GM18873 (cell line): ENCODE measurements at regions not wholly inside any gene's neighbourhood (a gene's known extent, or its start where the extent isn't known, plus 50 kb on each side); places are given as distances from the start of the nearest gene placed in this dataset.

Experiments used
- ATAC-seq: cut with Tn5 transposase; IDR thresholded peaks from one replicate; pipeline ENCODE4 v1.9.1; 2021; ENCODE audit warnings: mild to moderate bottlenecking, moderate library complexity, moderate number of reproducible peaks; ENCODE audit not compliant: unreplicated experiment, low FRiP score

DNA sequence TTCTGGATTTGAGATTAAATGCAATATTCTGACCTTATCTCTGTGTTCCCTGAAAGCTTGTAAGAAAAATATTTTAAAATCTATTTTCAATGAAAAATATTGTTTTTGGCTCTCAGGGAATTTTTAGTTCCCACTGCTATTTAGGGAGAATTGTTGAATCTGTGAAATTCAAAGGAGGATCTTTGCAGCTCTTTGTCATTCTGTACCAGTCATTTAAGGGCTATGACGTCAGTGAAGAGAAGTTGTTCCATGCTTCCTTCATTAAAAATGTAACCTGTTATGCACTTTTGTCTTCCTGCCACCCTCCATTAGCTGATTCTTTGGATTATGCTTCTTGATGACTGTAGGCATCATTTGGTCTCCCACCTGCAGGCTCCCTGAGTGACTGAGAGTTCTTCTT, 427.8 kb upstream of the C2CD4B start:
- no peak for ATAC-seq

DNA sequence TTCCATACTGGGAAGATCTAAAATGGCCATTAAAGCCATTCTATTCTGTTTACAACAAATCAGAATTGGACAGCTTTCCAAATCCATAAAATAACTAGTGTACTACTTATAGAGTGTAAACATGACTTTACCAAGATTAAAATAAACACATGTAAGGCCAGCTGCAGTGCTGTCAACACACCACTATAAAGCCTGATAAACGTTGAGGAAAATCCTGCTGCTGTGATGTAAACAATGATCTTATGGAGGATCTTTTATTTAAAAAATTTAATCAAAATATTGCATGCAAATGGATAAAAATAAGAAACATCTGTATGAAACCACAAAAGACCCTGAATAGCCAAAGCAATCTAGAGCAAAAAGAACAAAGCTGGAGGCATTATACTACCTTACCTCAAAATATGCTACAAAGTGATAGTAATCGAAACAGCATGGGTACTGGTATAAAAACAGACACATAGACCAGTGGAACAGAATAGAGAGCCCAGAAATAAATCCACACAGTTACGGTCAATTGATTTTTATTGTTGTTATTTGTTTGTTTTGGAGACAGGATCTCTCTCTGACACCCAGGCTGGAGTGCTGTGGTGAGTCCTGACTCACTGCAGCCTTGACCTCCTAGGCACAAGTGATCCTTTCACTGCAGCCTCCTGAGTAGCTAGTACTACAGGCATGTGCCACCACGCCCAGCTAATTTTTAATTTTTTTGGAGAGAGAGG, 428.8 kb upstream of the C2CD4B start:
- ATAC-seq: no peak

GRCh38 chr15:62598217-62598616, 433.1 kb upstream of the C2CD4B start:
- ATAC-seq: no peak

DNA sequence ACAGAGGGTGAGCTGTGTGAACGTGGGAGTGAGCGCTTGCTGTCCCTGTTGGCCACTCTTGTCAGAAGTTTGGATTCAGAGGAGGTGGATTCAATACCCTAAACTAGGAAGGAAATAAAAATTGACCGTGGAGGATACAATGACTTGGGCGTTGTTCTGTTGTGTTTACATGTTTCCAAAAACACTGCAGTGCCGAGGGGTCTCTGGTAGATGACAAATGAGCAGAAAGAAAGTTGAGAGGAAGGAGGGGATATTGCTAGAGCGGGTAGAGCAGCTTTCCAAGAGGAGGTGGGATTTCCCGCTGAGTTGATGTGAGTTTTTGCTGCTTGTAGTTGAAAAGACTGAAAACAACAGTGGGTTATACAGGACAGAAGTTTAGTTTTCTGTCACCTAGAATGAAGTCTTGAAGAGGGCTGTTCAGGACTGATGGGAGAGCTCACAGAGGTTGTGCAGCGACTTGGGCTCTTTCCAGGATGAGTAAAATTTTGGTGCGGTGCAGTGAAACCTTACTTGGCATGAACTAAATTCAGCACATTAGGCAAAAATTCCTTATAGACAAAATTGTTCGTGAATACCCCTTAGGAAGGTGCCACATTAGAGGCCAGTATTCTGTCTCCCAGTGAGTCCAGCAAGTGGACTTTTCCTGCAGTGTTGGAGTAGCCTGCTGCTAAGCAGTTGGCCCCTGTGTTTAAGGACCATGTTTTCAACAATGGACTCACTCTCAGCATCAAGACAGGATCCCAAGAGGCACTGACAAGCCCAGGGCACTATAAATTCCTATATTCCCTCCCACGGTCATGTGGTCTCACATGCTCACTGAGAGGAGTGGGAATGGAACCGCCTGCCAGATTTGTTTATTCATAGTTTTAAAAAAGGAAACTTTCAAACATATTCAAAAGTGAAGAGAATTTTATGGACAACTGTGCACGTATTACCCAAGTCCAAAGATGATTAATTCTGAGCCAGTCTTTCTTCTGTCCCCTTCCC, 435.0 kb upstream of the C2CD4B start:
- no peak for ATAC-seq

DNA sequence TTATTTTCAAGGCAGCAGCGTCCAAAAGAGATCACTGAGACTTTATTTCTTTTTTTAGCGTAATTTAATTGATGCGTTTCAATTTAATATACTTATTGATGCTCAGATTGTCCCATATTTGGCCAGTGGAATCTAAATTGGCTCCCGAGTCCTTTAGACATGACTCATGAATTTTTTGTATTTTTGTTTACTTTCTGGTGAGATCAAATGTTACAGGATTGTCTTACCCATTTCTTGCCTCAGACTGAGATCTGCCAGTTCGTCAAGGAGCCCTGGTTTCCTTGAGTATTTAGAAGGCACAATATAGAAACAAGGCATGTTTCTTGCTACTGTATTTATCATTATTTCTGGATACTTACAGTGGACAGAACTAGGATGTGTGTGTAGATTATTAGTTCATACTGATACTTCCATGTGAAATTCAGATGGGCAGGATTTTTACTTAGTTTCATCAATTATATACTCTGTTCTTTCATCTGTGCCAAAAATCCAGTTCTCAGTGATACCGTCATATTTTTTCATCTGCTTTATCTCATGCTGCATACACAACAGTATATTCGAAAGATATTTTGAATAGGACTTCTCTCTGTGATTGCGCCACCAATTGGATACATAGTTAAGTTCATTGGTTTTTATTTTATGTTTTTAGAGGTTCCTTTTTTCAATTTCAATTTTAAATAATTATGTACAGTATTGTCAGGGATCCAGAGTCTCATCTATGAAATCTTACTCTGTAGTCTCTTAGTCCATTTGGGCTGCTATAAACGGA, 436.9 kb upstream of the C2CD4B start:
- no peak for ATAC-seq

DNA sequence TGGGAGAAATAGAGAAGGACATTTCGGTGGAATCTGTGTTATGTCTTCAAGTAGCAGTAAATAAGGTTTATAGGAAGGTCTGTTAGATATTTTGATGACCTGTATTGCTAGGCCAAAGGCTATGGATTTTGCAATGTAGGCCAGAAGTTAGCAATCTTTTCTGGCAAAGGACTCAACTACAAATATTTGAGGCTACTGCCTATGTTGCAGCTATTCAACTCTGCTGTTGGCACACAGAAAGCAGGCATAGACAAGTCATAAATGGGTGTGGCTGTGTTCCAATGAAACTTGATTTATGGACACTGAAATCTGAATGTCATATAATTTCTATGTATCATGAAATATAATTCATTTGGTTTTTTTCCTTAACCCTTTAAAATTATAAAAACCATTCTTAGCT, 438.7 kb upstream of the C2CD4B start:
- no peak for ATAC-seq

DNA sequence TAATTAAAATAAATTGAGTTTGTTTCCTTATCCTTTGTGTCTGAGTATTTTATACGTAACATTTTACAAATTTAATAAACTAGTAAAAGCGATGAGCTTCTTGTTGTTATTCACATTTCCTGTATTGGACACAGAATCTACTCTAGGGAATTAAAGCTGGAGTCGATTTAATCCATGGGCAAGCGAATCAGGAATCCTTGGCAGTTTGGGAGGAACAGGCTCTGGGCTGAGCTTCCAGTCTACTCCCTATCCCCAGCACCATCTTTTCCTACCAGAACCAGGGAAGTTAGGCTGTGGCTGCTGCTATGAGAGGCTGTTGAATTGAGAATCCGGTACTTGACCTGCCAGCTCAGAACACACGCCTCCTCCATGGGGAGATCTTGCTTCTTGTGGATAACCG, 437.3 kb upstream of the TPM1 start:
- no peak for ATAC-seq

GRCh38 chr15:62606376-62607113, 436.0 kb upstream of the TPM1 start:
- ATAC-seq: no peak

GRCh38 chr15:62607114-62607462, 435.5 kb upstream of the TPM1 start:
- no peak for ATAC-seq

GRCh38 chr15:62607643-62608042, 434.9 kb upstream of the TPM1 start:
- ATAC-seq: no peak

DNA sequence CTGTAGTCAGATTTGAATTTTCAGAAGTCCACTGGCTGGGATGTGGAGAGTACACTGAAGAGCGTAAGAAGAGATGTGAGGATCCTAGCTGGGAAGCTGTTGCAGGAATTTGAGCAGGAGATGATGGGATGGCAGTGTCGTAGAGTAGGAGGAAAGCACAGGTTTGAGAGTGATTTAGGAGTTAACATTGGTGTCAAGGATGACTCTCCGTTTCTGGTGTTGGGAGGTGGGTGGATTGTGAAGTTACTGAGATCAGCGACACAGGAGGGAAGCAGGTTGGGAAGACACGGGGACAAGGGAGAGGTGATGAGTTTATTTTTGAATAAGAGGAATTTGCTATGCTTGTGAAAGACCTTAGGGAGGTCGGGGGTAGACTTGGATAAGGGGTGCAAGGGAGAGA, 434.2 kb upstream of the TPM1 start:
- ATAC-seq: no peak

DNA sequence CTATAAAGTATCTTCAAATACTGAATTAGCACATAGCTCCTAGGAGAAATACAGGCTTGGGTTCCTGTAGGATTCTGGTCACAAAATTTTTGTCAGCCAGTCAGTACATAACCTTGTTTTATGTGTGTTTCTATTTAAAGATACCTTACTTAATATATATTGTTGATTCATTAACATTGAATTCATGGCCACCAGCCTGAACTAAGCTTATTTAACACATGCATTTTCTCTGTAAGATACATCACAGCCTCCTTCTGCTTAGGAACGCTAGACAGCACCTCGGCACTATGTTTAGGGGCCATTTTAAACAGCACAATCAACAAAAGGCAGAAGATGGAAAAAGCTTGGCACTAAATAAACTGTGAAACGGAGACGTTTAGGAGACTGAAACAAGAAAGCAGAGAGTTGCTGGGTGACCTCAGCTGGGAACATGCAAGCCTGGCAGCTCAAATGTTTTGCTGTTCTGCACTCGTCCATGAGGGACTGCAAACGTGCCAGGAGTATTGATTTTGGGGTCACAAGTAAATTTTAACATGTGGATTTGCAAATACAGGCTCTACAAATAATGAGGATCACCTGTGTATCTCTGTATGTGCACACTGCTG, 432.2 kb upstream of the TPM1 start:
- ATAC-seq: no peak

- no peak for ATAC-seq
These were observed 431.5 kb upstream of the TPM1 start for GRCh38 chr15:62611002-62611401.

DNA sequence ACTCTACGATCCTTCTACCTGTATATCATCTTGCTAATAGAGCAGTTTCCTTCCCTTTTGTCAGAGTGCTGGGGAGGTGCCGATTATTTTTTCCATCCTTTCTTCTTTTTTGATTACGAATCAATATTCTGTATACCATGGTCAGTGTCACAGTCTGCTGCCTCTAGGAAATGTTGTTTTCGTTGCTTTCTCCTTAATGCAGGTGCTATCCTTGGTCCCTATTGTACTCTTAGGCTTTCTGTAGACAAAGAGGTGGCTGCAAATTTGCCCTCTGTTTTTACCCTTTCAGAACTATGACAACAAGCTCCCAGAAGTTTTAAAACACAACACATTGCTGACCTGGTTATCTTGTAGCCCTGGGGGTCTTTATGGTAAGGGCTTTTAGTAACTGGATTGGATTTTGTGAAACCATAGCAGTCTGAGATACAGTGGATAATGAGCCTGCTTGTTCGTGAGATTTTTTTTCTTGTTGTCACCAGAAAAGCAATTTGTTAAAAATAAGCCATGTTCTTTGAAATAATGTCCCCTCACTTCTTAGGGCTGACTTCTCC, 430.3 kb upstream of the TPM1 start:
- ATAC-seq: no peak

- ATAC-seq: no peak
These were observed 429.8 kb upstream of the TPM1 start for GRCh38 chr15:62612771-62613170.

DNA sequence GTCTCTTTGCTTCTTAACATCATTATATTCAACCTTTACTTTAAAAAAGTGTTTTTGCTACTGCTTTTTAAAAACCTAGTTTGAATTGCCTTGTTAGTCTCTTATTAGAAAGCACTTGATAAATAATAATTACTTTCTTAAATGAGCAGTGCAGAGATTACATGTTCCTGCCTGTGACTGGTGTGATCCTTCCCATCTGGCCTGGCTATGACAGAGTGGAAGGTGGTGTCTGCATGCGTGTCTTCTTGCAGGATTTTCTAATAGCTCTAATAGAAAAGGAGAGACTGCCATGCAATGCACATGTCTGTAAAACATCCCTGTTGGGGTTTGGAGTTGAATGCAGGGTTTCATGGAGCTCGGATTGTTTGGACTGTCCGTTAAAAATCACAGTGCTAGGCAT, 425.8 kb upstream of the TPM1 start:
- no peak for ATAC-seq

DNA sequence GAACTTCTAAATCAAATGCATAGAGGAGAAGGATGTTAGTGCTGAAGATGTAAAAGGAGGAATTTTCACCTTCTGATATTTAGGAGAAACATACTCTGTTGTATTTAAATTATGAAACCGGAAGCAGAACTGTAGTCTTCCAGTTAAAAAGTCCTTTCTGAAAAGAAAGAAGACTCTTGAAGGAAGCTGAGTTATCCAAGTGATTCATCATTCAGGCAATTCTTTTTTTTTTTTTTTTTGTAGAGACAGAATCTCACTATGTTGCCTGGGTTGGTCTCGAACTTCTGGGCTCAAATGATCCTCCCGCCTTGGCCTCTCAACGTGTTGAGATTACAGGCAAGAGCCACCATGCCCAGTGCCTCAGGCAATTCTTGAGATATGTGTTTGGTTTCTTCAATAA, 424.8 kb upstream of the TPM1 start:
- no peak for ATAC-seq

DNA sequence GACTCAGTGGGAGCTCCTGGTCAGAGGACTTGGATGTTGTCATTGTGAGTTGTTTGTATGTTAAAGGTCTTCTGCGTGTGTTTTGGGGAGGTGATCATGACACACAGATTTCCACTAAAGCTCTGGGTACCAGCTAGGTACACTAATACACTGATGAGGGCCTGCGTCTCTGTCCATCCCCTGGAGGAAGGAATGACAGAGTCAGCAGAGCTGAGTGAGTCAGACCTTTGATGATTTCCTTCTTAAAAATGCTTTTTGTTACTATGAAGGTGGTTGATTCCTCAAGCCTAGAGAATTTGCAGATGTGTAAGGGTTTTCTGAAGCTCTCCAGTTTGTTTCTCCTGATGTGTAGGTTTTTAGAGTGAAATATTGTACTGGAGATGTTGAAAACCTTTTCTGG, 424.1 kb upstream of the TPM1 start:
- no peak for ATAC-seq

DNA sequence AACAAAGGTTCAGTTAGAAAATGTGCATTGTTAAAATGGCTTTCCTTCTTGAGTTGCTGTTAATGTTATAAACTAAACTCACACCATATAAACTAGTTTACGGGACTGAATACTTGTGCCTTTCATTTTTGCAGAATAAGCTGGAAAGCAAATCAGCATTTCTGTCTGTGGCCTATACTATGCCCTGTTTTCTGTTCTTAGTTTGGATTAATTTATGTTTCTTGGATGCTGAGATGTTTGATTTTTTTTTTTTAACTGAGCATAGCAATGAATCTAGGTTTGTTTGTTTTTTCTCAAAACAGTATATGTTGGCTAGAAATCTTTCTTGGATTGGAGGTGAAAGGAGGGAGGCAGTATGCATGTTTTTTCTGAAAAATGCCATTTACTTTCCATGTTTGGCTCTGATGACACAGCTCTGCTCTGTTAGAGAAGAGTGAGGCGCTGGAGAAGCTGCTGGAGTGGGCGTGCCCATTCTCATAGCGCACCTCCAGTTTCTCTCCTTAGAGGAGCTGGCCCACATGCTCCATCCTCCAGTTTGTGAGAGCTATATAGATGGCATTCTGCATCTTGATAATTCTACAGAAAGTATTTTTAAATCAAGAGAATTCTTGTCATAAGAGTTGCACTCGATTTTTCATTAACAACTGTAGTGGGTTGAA, 423.6 kb upstream of the TPM1 start:
- no peak for ATAC-seq
